Activated naive CD8-positive, alpha-beta T cell treated with anti-CD3 and anti-CD28 coated beads, Interleukin-2, amount 10 ng/mL, durations not matched to agents 7 days and 5 days (primary cell): ENCODE measurements at regions not wholly inside any gene's neighbourhood (a gene's known extent, or its start where the extent isn't known, plus 50 kb on each side); places are given as distances from the start of the nearest gene placed in this dataset.
"Not testable (repeated sequence)": the region's sequence is repeated elsewhere in the genome, so short reads cannot be mapped to it uniquely, and the experiment has no call there.

Experiments used
- ATAC-seq: fragments of 150-1000 bp; cut with Tn5 transposase; one replicate; pipeline ENCODE4 v1.10.0; 2021; ENCODE audit warnings: low read depth, moderate library complexity
- POLR2A ChIA-PET: fragments of 350-600 bp; sonication (Branson Sonifier 250); formaldehyde crosslinking; loops from one replicate; lab custom pipeline; 2021; ENCODE audit warnings: antibody characterized with exemption; lab: Charles Lee
- DNase-seq: peaks from one replicate; pipeline ENCODE4 v3.0.0; 2021
- H3K27ac Mint-ChIP-seq: one replicate; pipeline ENCODE4 v1.8.0; 2022; ENCODE audit warnings: mild to moderate bottlenecking, mixed read lengths
- H3K27me3 Mint-ChIP-seq: one replicate; pipeline ENCODE4 v1.8.0; 2022; ENCODE audit warnings: mild to moderate bottlenecking, moderate library complexity, mixed read lengths
- H3K36me3 Mint-ChIP-seq: one replicate; pipeline ENCODE4 v1.8.0; 2021; ENCODE audit warnings: mild to moderate bottlenecking, mixed read lengths
- H3K4me1 Mint-ChIP-seq: one replicate; pipeline ENCODE4 v1.8.0; 2021; ENCODE audit warnings: mixed read lengths
- H3K4me3 Mint-ChIP-seq: one replicate; pipeline ENCODE4 v1.8.0; 2022; ENCODE audit warnings: mild to moderate bottlenecking, moderate library complexity, mixed read lengths
- H3K9me3 Mint-ChIP-seq: one replicate; pipeline ENCODE4 v1.8.0; 2021; ENCODE audit warnings: mixed read lengths

GRCh38 chr6:145548933-145549648, 186.2 kb downstream of the EPM2A start:
- no peak overlapping the region for H3K4me3 Mint-ChIP-seq
- DNase-seq (no peak), ATAC-seq (no peak)
- no peaks in the 10 kb centered on the region for H3K36me3 Mint-ChIP-seq
- H3K27me3 Mint-ChIP-seq, result peaks cover under 1% of the 10 kb centered on the region
- no peak overlapping the region for H3K27ac Mint-ChIP-seq
- no peaks in the 10 kb centered on the region for H3K4me1 Mint-ChIP-seq
- H3K9me3 Mint-ChIP-seq, result no peaks in the 10 kb centered on the region
- POLR2A ChIA-PET, result no interaction called here

DNA sequence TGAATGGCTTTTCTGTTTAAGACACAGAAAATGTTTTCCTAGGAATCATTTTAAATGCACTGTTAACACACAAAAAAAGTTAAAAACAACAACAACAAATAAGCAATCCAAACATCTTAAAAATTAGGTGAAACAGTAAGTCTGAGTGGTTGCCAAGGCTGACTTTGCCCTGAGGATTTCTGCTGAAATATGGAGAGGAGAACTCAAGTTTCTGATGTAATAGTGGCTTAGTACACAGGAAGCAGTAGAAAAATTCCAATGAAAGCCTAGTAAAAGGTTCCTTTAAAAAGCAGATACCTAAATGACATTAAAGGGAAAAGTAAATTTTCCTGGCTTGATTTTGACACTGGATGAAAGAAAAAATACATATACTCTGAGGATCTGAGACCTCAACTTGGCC, 184.2 kb downstream of the EPM2A start:
- DNase-seq (no peak), ATAC-seq (no peak)
- no peak overlapping the region for H3K27ac Mint-ChIP-seq
- H3K4me3 Mint-ChIP-seq, result no peak overlapping the region
- H3K27me3 Mint-ChIP-seq, result peaks cover 2% of the 10 kb centered on the region
- no peaks in the 10 kb centered on the region for H3K4me1 Mint-ChIP-seq
- no peaks in the 10 kb centered on the region for H3K36me3 Mint-ChIP-seq
- H3K9me3 Mint-ChIP-seq, result no peaks in the 10 kb centered on the region
- POLR2A ChIA-PET, result no interaction called here

DNA sequence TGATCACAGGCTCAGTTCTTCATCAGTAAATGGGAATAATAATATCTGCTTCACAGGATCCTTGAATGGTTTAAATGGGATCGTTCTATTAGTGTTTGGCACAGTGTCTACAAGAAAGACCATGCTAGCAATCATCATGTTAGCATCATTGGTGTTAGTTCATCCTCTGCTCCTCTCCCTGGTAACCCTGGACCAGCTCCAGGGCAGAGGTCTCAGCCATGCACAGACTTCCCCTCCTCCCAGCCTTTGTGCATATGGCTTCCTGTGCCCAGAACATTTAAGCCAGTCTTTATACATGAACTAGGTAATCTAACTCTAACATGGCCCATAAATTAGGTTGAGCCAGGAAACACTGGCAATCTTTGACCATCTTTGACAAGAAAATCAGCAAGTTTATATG, 180.2 kb downstream of the EPM2A start:
- ATAC-seq (no peak), DNase-seq (no peak)
- H3K27ac Mint-ChIP-seq, result no peak overlapping the region
- H3K36me3 Mint-ChIP-seq, result no peaks in the 10 kb centered on the region
- H3K27me3 Mint-ChIP-seq, result peaks cover 4% of the 10 kb centered on the region
- H3K4me1 Mint-ChIP-seq, result no peaks in the 10 kb centered on the region
- H3K9me3 Mint-ChIP-seq, result no peaks in the 10 kb centered on the region
- POLR2A ChIA-PET, result no interaction called here
- no peak overlapping the region for H3K4me3 Mint-ChIP-seq

DNA sequence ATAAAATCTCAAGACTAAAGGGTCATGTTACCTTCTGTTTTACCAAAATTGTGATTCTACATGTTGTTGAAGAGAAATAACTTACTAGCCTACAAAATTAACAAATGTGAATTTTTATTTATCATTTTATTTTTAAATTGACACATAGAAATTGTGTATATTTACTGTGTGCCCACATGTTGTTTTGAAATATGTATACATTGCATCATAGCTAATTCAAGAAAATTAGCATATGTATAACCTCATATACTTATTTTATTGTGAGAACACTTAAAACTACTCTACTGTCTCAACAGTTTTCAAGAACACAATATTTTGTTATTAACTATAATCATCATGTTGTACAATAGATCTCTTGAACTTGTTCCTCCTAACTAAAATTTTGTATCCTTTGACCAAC, 177.8 kb downstream of the EPM2A start:
- Mint-ChIP-seq H3K36me3 (no peaks in the 10 kb centered on the region), H3K27me3 (peaks cover 4% of the 10 kb centered on the region), H3K4me1 (no peaks in the 10 kb centered on the region), H3K27ac (no peak overlapping the region), H3K9me3 (no peaks in the 10 kb centered on the region), H3K4me3 (no peak overlapping the region)
- POLR2A ChIA-PET, result no interaction called here
- DNase-seq (no peak), ATAC-seq (no peak)

GRCh38 chr6:145559836-145560235, 175.5 kb downstream of the EPM2A start:
- H3K4me1 Mint-ChIP-seq, result peaks cover 1% of the 10 kb centered on the region
- no peak for ATAC-seq
- peaks cover 2% of the 10 kb centered on the region for H3K27me3 Mint-ChIP-seq
- no peak overlapping the region for H3K27ac Mint-ChIP-seq
- no peak overlapping the region for H3K4me3 Mint-ChIP-seq
- no peaks in the 10 kb centered on the region for H3K9me3 Mint-ChIP-seq
- POLR2A ChIA-PET, result no interaction called here
- no peaks in the 10 kb centered on the region for H3K36me3 Mint-ChIP-seq
- no peak for DNase-seq

DNA sequence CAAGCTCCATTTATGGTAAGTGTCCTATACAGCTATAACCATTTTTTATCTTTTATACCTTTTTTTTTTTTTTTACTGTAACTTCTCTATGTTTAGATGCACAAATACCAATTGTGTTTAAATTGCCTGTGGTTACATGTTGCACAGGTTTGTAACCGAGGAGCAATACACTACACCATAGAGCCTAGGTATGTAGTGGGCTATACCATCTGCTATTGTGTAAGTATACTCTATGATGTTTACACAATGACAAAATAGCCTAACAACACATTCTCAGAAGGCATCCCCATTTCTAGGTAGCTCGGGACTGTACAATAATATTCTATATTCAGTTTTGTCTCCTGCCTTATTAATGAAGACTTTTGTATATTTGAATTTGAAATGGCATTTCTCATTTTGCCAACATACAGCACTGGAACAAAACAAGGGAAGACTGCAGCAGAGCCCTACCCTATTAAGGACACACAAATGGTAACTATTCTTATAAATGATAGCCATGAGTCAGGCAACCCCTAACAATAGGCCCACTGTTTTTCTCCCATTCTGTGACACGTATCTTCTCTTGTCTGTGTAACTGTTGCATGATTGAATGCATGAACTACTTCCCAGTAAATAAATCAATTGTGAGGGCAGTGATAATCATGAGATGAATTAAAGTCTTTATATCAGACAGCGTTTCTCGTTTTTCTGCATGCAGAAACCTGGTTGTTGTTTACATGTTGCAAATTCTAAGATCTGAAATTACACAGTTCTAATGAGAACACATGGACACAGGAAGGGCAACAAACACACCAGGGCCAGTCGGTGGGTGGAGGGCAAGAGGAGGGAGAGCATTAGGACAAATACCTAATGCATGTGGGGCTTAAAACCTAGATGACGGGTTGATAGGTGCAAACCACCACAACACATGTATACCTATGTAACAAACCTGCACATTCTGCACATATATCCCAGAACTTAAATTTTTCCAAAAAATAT, 173.9 kb downstream of the EPM2A start:
- Mint-ChIP-seq H3K4me1 (peaks cover 1% of the 10 kb centered on the region), H3K9me3 (no peaks in the 10 kb centered on the region), H3K27ac (no peak overlapping the region), H3K27me3 (no peaks in the 10 kb centered on the region), H3K36me3 (no peaks in the 10 kb centered on the region), H3K4me3 (no peak overlapping the region)
- no peak for DNase-seq
- no peak for ATAC-seq
- POLR2A ChIA-PET, result no interaction called here

DNA sequence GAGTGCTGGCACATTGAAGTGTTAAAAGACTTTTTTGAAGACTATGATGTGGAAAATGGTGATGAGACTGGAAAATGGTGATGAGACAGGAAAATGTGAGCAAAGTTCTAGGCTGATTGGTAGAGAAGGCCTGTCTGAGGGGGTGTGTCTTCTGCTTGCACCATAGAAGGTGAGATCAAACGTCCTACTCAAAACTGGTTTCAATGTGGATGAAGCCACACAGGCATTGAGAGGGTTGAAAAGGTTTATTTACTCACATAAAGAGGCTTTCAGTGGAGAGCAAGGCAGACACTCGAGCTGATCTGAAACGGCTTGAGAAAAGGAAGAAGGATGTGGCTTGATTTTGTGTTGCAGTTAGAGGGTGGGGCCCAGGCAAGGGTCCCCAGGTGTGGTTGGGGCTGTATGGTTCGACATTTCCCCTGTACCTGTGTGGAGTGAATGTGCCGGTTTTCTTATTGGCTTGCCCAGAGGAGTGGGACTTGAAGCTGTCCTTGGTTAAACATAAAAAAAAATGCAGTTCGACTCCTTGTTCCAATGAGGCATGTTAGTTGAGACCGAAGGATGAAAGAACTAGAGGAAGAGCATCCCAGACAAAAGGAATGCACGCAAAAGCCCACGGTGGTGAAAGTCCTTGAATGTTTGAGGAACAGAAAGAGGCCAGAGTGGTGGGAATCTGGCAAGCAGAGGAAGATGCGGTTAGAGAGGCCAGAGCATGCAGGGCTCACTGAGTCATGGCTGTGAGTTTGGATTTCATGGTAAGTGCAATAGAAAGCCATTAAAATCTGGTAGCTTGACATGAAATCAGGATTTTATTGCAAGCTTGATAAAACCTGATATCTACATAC, 172.3 kb downstream of the EPM2A start:
- Mint-ChIP-seq H3K36me3 (no peaks in the 10 kb centered on the region), H3K4me1 (peaks cover 1% of the 10 kb centered on the region), H3K4me3 (no peak overlapping the region), H3K27me3 (no peaks in the 10 kb centered on the region), H3K9me3 (no peaks in the 10 kb centered on the region), H3K27ac (no peak overlapping the region)
- ATAC-seq (no peak), DNase-seq (no peak)
- POLR2A ChIA-PET, result no interaction called here

- DNase-seq, result no peak
- no peaks in the 10 kb centered on the region for H3K9me3 Mint-ChIP-seq
- no peaks in the 10 kb centered on the region for H3K36me3 Mint-ChIP-seq
- H3K27ac Mint-ChIP-seq, result no peak overlapping the region
- no peak for ATAC-seq
- POLR2A ChIA-PET, result no interaction called here
- H3K4me3 Mint-ChIP-seq, result no peak overlapping the region
- H3K4me1 Mint-ChIP-seq, result peaks cover 1% of the 10 kb centered on the region
- H3K27me3 Mint-ChIP-seq, result no peaks in the 10 kb centered on the region
Observed at GRCh38 chr6:145564553-145564952, 170.8 kb downstream of the EPM2A start.

GRCh38 chr6:145567684-145568252, 167.6 kb downstream of the EPM2A start:
- no peaks in the 10 kb centered on the region for H3K27me3 Mint-ChIP-seq
- POLR2A ChIA-PET, result no interaction called here
- H3K27ac Mint-ChIP-seq, result no peak overlapping the region
- DNase-seq (no peak), ATAC-seq (no peak)
- no peaks in the 10 kb centered on the region for H3K9me3 Mint-ChIP-seq
- no peaks in the 10 kb centered on the region for H3K36me3 Mint-ChIP-seq
- no peaks in the 10 kb centered on the region for H3K4me1 Mint-ChIP-seq
- H3K4me3 Mint-ChIP-seq, result no peak overlapping the region

GRCh38 chr6:145569140-145569539, 166.2 kb downstream of the EPM2A start:
- Mint-ChIP-seq H3K27me3 (no peaks in the 10 kb centered on the region), H3K9me3 (no peaks in the 10 kb centered on the region), H3K4me3 (no peak overlapping the region), H3K27ac (no peak overlapping the region), H3K4me1 (no peaks in the 10 kb centered on the region), H3K36me3 (no peaks in the 10 kb centered on the region)
- POLR2A ChIA-PET, result no interaction called here
- no peak for DNase-seq
- no peak for ATAC-seq

DNA sequence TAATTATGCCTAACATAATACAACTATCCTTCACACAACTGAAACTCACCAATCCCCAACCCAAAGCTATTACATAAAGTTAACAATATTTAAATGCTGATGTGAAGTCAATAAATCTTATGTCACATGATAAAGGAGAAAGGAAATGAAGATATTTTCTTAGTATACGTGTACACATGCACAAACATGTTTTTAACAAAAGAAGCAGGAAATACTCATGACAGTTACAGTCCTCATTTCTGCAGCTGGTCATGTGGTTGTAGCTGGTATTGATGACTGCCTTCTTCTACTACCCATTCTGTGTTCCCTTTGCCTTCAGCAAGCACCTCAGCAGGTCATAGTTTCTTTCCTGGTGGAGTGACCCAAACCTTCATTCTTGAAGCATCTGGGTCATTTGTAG, 165.0 kb downstream of the EPM2A start:
- H3K36me3 Mint-ChIP-seq, H3K27me3 Mint-ChIP-seq, H3K4me3 Mint-ChIP-seq, DNase-seq, H3K4me1 Mint-ChIP-seq, H3K27ac Mint-ChIP-seq, ATAC-seq, POLR2A ChIA-PET, H3K9me3 Mint-ChIP-seq: not testable (repeated sequence)

GRCh38 chr6:145574269-145574668, 161.1 kb downstream of the EPM2A start:
- ATAC-seq, DNase-seq, POLR2A ChIA-PET, H3K27me3 Mint-ChIP-seq, H3K9me3 Mint-ChIP-seq, H3K36me3 Mint-ChIP-seq, H3K4me3 Mint-ChIP-seq, H3K27ac Mint-ChIP-seq, H3K4me1 Mint-ChIP-seq: not testable (repeated sequence)
